ENCODE measurements at regions not wholly inside any gene's neighbourhood (a gene's known extent, or its start where the extent isn't known, plus 50 kb on each side); places are given as distances from the start of the nearest gene placed in this dataset. TPM values are rescaled to one million over a fixed set of nuclear protein-coding genes. Genes with fewer than 3 reads are reported as not detected.

DNA sequence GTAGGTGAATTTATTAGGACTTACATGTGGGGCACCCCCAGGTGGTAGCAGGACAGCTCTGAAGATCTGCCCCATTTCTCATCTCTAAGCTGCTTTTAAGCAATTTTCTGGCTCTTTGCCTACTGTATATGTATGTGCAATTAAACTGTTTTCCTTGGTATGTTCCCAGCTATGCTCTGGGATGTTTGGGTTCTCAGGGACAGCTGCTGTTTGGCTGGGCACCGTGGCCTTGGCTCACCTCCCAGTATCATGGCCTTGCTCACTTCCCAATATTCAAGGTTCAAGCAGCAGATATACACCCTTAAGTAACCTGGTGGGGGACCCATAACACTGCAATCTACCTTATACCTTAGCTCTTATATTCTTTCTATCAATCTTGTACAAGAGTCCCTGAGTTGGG is 53.7 kb upstream of the KITLG start:
- 36 to 41% methylated on average over 1 of the region's 1 CpG for WGBS, 2 donors
- Histone ChIP-seq H3K9me3 (ENCODE audit: control insufficient read depth in 4 of 4, insufficient read depth in 3 of 4, low read length in 3 of 4) (no peaks in the 10 kb centered on the region), H3K27ac (ENCODE audit: low read depth in 1 of 2, low read length in 1 of 2) (no peak overlapping the region), H3K36me3 (ENCODE audit: control insufficient read depth in 4 of 4, insufficient read depth in 4 of 4, low read length in 4 of 4) (no peaks in the 10 kb centered on the region), H3K4me3 (no peak overlapping the region), H3K9ac (ENCODE audit: insufficient read depth in 1 of 2, low read length in 2 of 2) (no peak overlapping the region), H3K4me1 (ENCODE audit: control insufficient read depth in 5 of 5, insufficient read depth in 5 of 5, low read length in 5 of 5) (peaks cover 0 to 27% (median 2%) of the 10 kb centered on the region in 5 donors), H3K27me3 (ENCODE audit: control insufficient read depth in 3 of 3, insufficient read depth in 3 of 3, low read length in 2 of 3) (no peaks in the 10 kb centered on the region)
- DNase-seq (no peak), ATAC-seq (ENCODE audit: insufficient read depth, low FRiP score) (no peak)
- TF ChIP-seq, protein P1, sequence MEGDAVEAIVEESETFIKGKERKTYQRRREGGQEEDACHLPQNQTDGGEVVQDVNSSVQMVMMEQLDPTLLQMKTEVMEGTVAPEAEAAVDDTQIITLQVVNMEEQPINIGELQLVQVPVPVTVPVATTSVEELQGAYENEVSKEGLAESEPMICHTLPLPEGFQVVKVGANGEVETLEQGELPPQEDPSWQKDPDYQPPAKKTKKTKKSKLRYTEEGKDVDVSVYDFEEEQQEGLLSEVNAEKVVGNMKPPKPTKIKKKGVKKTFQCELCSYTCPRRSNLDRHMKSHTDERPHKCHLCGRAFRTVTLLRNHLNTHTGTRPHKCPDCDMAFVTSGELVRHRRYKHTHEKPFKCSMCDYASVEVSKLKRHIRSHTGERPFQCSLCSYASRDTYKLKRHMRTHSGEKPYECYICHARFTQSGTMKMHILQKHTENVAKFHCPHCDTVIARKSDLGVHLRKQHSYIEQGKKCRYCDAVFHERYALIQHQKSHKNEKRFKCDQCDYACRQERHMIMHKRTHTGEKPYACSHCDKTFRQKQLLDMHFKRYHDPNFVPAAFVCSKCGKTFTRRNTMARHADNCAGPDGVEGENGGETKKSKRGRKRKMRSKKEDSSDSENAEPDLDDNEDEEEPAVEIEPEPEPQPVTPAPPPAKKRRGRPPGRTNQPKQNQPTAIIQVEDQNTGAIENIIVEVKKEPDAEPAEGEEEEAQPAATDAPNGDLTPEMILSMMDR (IDR thresholded peaks at IDR 0.05; ENCODE audit: control extremely low read depth, extremely low read depth) = no peak

- Histone ChIP-seq H3K4me1 (ENCODE audit: control insufficient read depth in 5 of 5, insufficient read depth in 5 of 5, low read length in 5 of 5) (peaks cover 0 to 26% (median 0%) of the 10 kb centered on the region in 5 donors), H3K9ac (ENCODE audit: insufficient read depth in 1 of 2, low read length in 2 of 2) (no peak overlapping the region), H3K27ac (ENCODE audit: low read depth in 1 of 2, low read length in 1 of 2) (no peak overlapping the region), H3K4me3 (no peak overlapping the region), H3K9me3 (ENCODE audit: control insufficient read depth in 4 of 4, insufficient read depth in 3 of 4, low read length in 3 of 4) (no peaks in the 10 kb centered on the region), H3K27me3 (ENCODE audit: control insufficient read depth in 3 of 3, insufficient read depth in 3 of 3, low read length in 2 of 3) (no peaks in the 10 kb centered on the region), H3K36me3 (ENCODE audit: control insufficient read depth in 4 of 4, insufficient read depth in 4 of 4, low read length in 4 of 4) (no peaks in the 10 kb centered on the region)
- 77 to 89% methylated on average over 1 of the region's 1 CpG for WGBS, 2 donors
- ATAC-seq (ENCODE audit: insufficient read depth, low FRiP score) (no peak), DNase-seq (no peak)
- TF ChIP-seq, protein P1 (IDR thresholded peaks at IDR 0.05; ENCODE audit: control extremely low read depth, extremely low read depth) = no peak
Observed at GRCh38 chr12:88633312-88633711, 53.0 kb upstream of the KITLG start.

- no peaks in the 10 kb centered on the region for H3K27me3 ChIP-seq (ENCODE audit: control insufficient read depth in 3 of 3, insufficient read depth in 3 of 3, low read length in 2 of 3)
- ATAC-seq (ENCODE audit: insufficient read depth, low FRiP score) = no peak
- H3K36me3 ChIP-seq (ENCODE audit: control insufficient read depth in 4 of 4, insufficient read depth in 4 of 4, low read length in 4 of 4) = no peaks in the 10 kb centered on the region
- H3K9me3 ChIP-seq (ENCODE audit: control insufficient read depth in 4 of 4, insufficient read depth in 3 of 4, low read length in 3 of 4) = no peaks in the 10 kb centered on the region
- peaks cover 0 to 38% (median 0%) of the 10 kb centered on the region in 5 donors for H3K4me1 ChIP-seq (ENCODE audit: control insufficient read depth in 5 of 5, insufficient read depth in 5 of 5, low read length in 5 of 5)
- no peak overlapping the region for H3K27ac ChIP-seq (ENCODE audit: low read depth in 1 of 2, low read length in 1 of 2)
- peak in 2 of 3 donors; percentile 82 to 87 for DNase-seq
- H3K9ac ChIP-seq (ENCODE audit: insufficient read depth in 1 of 2, low read length in 2 of 2) = no peak overlapping the region
- TF ChIP-seq, protein P1 (IDR thresholded peaks at IDR 0.05; ENCODE audit: control extremely low read depth, extremely low read depth) = no peak
- no peak overlapping the region for H3K4me3 ChIP-seq
Observed at GRCh38 chr12:88630561-88630960, 50.3 kb upstream of the KITLG start.

Small RNAs in the stretch of these regions (small RNA-seq; reads per million reads assigned to genes)
- not detected for gene RNU7-120P (ENCODE audit: low replicate concordance)

Data from lung (tissue), 12 donors.